ENCODE measurements at regions not wholly inside any gene's neighbourhood (a gene's known extent, or its start where the extent isn't known, plus 50 kb on each side); places are given as distances from the start of the nearest gene placed in this dataset.

DNA sequence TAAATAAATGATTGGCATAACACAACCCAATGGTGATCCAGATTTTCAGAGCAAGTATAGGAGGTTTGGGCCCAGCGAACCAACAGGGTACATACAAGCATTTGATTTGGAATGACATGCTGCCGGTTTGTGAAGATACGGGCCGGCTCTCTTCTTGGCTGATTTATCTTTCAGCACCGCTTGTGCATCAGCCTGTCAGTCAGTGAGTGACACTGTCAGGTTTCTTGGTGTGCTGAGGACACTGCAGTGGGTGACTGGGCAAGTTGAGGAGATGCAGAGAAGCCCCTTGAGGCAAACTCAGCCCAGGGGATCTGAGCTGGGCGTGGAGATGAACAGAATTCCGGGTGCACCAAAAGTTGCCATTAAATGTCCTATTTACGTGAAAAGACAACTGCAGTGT is 194.5 kb downstream of the SNX10 start:
- TF ChIP-seq FOXM1 (IDR thresholded peaks at IDR 0.05; ENCODE audit: borderline replicate concordance, low read depth) (no peak), RAD21 (IDR thresholded peaks at IDR 0.05; ENCODE audit: low read depth) (no peak), TEAD4 (IDR thresholded peaks at IDR 0.05) (no peak), YY1 (IDR thresholded peaks at IDR 0.05; ENCODE audit: low read depth) (no peak), CREB1 (IDR thresholded peaks at IDR 0.05; ENCODE audit: low read depth) (no peak), EP300 (IDR thresholded peaks at IDR 0.05; ENCODE audit: borderline replicate concordance) (no peak), ZBTB7A (IDR thresholded peaks at IDR 0.05; ENCODE audit: low read depth) (no peak), CEBPB (IDR thresholded peaks at IDR 0.05) (no peak), REST (IDR thresholded peaks at IDR 0.05; ENCODE audit: low read depth) (no peak), USF1 (IDR thresholded peaks at IDR 0.05) (no peak), TAF1 (IDR thresholded peaks at IDR 0.05; ENCODE audit: low read depth) (no peak), NFIC (IDR thresholded peaks at IDR 0.05) (no peak), TCF12 (IDR thresholded peaks at IDR 0.05; ENCODE audit: low read depth) (no peak), MAX (IDR thresholded peaks at IDR 0.05) (no peak), EGR1 (IDR thresholded peaks at IDR 0.05) (no peak)

- TF ChIP-seq CEBPB (IDR thresholded peaks at IDR 0.05): no peak
- no peak for TF ChIP-seq CREB1 (IDR thresholded peaks at IDR 0.05; ENCODE audit: low read depth)
- TF ChIP-seq USF1 (IDR thresholded peaks at IDR 0.05): no peak
- TF ChIP-seq YY1 (IDR thresholded peaks at IDR 0.05; ENCODE audit: low read depth): no peak
Observed at GRCh38 chr7:26487780-26488515, 196.3 kb downstream of the SNX10 start.

DNA sequence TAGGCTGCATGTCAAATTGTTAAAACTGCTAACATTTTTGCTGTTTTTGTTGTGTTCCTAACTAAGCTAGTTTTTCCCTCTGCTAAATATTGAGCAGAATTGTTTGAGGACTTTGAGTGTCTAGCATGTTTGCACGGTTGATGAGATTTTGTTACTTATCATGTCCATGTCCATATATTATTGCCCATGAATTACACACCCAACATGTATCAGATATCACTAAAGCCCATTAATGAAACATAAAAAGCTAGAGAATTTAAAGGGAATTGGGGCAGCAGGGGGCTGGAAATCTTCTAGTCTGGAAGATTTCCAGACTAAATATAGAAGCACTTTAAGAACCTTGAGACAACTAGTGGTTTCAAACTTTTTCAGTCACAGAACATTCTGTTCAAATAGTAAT is 197.7 kb downstream of the SNX10 start:
- no peak for TF ChIP-seq YY1 (IDR thresholded peaks at IDR 0.05; ENCODE audit: low read depth)
- TF ChIP-seq NFIC (IDR thresholded peaks at IDR 0.05): no peak
- TF ChIP-seq TEAD4 (IDR thresholded peaks at IDR 0.05): no peak
- no peak for TF ChIP-seq EGR1 (IDR thresholded peaks at IDR 0.05)
- TF ChIP-seq CREB1 (IDR thresholded peaks at IDR 0.05; ENCODE audit: low read depth): no peak

DNA sequence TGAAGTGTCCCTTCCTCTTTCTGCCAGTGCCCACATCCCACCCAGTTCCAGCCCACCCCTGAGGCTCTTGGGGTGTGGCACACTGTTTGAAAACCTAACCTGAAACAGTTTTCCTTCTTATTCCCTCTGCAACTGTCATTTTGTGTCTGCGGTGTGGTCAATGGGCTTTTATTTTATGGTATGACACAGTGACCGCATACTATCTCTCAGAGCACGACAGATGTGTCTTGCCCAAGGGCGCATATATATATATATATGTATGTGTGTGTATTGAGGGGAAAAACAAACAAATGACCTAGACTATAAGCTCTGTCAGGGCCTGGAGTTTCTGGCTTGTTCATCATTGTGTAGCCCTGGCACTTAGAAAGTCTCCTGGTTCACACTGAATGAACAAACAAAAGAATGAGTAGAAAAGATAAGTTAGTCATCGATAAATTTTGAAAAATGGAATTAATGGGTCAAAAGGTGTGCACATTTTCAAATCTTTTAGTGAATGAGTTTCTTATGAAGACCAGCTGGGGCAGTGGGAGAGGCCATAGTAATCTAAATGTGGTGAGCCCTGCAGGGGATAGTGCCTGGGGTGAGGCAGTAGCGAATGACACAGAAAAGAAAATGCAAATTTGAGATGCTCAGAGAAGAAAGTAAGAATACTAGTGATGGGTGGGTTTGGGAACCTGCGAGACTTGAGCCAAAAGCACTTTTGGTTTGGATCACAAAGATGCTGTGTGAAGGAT is 198.4 kb downstream of the SNX10 start:
- no peak for TF ChIP-seq TCF12 (IDR thresholded peaks at IDR 0.05; ENCODE audit: low read depth)
- no peak for TF ChIP-seq RAD21 (IDR thresholded peaks at IDR 0.05; ENCODE audit: low read depth)
- TF ChIP-seq CEBPB (IDR thresholded peaks at IDR 0.05): no peak
- no peak for TF ChIP-seq YY1 (IDR thresholded peaks at IDR 0.05; ENCODE audit: low read depth)
- no peak for TF ChIP-seq MAX (IDR thresholded peaks at IDR 0.05)

DNA sequence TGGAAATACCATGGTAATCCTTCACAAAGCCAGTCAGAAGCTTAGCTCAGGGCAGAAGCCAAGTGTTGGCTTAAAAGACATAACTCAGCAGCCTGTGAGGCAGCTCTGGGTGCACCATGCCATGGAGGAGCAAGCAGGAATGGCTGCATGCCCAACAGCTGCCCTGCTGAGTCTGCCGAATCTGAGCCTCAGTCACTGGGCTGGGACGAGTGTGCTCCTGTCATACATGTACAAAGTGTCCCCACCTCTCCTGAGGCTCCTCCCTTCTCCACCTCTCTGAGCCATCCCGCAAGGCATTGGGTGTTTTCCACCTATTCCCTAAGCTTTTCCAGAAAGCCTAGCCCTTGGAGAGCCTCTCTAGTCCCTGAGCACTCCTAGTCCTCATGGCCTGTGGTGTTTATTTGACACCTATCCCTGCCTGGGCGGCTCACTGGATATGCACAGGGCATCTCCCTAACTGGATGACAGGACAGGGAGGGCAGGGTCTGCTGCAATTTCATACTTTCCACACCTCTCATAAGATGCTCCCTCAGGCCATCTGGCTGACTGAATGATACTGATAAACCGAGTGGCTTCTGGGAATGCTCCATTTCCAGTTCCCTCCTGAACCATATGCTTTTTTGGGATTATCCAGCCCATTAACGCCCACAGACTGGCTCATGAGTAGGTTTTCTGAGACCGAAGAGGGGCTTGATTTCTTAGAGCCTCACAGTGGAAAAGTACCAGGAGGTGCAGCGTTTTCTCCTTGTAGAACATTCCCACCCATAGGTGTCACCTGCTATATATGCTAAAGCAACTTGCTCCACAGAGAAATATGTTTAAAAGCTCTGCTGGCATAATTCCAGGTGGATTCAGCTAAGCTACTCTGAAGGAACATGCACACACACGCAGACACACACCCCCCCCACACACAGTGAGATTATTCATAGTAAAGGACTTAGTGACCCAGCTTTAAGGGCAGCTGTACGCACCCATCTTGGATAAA is 199.3 kb downstream of the SNX10 start:
- no peak for TF ChIP-seq TAF1 (IDR thresholded peaks at IDR 0.05; ENCODE audit: low read depth)
- no peak for TF ChIP-seq FOXM1 (IDR thresholded peaks at IDR 0.05; ENCODE audit: borderline replicate concordance, low read depth)
- TF ChIP-seq YY1 (IDR thresholded peaks at IDR 0.05; ENCODE audit: low read depth): no peak
- no peak for TF ChIP-seq TCF12 (IDR thresholded peaks at IDR 0.05; ENCODE audit: low read depth)
- TF ChIP-seq EP300 (IDR thresholded peaks at IDR 0.05; ENCODE audit: borderline replicate concordance): no peak
- TF ChIP-seq REST (IDR thresholded peaks at IDR 0.05; ENCODE audit: low read depth): no peak
- TF ChIP-seq EGR1 (IDR thresholded peaks at IDR 0.05): no peak
- no peak for TF ChIP-seq NFIC (IDR thresholded peaks at IDR 0.05)
- no peak for TF ChIP-seq CREB1 (IDR thresholded peaks at IDR 0.05; ENCODE audit: low read depth)

Measured in Ishikawa (cell line).